Gastroesophageal sphincter (tissue), 4 donors: ENCODE measurements at regions not wholly inside any gene's neighbourhood (a gene's known extent, or its start where the extent isn't known, plus 50 kb on each side); places are given as distances from the start of the nearest gene placed in this dataset.

Experiments
- ATAC-seq: fragments of 150-250 bp; one replicate; pipeline ENCODE4 v1.9.1; 2016; ENCODE audit warnings: mild to moderate bottlenecking, moderate library complexity
- H3K27ac ChIP-seq, 4 donors: fragments of 200-600 bp; sonication (generic) in 3 of 4; 1 replicate in 3 of 4; 2 replicates in 1 of 4; pipeline ENCODE4 v1.5.1; 2016 to 2019
- H3K27me3 ChIP-seq: fragments of 200-600 bp; sonication (generic); one replicate; pipeline ENCODE4 v1.5.1; 2019
- H3K36me3 ChIP-seq, 2 donors: fragments of 200-600 bp; sonication (generic); one replicate each; pipeline ENCODE4 v1.5.1; 2019; ENCODE audit warnings: control low read depth in 1 of 2
- H3K4me1 ChIP-seq, 3 donors: fragments of 200-600 bp; sonication (generic); 1 replicate in 2 of 3; 2 replicates in 1 of 3; pipeline ENCODE4 v1.5.1; 2016 to 2019; ENCODE audit warnings: control low read depth in 2 of 3
- H3K4me3 ChIP-seq, 2 donors: fragments of 200-600 bp; sonication (generic); one replicate each; pipeline ENCODE4 v1.5.1; 2019; ENCODE audit warnings: mild to moderate bottlenecking in 1 of 2, moderate library complexity in 1 of 2
- H3K9me3 ChIP-seq, 3 donors: fragments of 200-600 bp; sonication (generic); one replicate each; pipeline ENCODE4 v1.5.1; 2017 to 2019; ENCODE audit warnings: control low read depth in 2 of 3
- EP300 ChIP-seq: sonication (generic); formaldehyde crosslinking; IDR thresholded peaks from one replicate; pipeline ENCODE4 v1.6.1; 2017; ENCODE audit warnings: antibody characterized with exemption, mild to moderate bottlenecking
- POLR2A ChIP-seq, 2 donors: fragments of 450-650 bp; IDR thresholded peaks; one replicate each; pipeline ENCODE4 v1.6.1; 2017; ENCODE audit warnings: antibody characterized with exemption in 2 of 2, mild to moderate bottlenecking in 2 of 2, moderate library complexity in 1 of 2
- POLR2AphosphoS5 ChIP-seq: sonication (generic); formaldehyde crosslinking; IDR thresholded peaks from one replicate; pipeline ENCODE4 v1.6.1; 2017; ENCODE audit warnings: antibody characterized with exemption
- WGBS, 2 donors: methylation state at CpG; one replicate each; pipeline ENCODE4 v1.1.5; 2018; ENCODE audit warnings: low coverage in 1 of 2; 5-methylcytosine and 5-hydroxymethylcytosine counted together
- TF ChIP-seq, protein P1 (sequence below), 4 experiments: fragments of 200-600 bp in 2 of 4; fragments of 450-650 bp in 2 of 4; sonication (generic) in 1 of 4; IDR thresholded peaks; one replicate each; pipeline ENCODE4 v1.5.1; 2017 to 2019; ENCODE audit warnings: antibody characterized with exemption in 4 of 4, mild to moderate bottlenecking in 2 of 4, moderate library complexity in 2 of 4

DNA sequence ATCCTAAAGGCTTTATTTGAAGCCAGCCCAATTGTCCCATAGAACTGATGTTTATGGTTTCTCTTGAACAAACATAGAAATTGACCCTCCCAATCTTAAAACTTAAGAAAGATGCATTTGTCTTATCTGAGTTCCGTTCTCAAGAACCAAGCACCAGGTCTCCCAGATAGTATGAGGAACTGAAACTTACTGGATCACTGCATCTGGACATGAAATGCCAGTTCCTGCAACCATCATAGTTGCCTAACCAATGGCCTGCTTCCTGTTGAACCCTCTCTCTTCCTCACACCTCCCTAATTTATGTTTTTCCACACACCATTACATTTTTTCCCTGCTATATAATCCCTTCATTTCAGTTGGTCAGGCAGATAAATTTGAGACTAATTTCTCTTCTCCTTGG, 478.9 kb downstream of the HTR1A start:
- H3K4me1 ChIP-seq = no peaks in the 10 kb centered on the region
- H3K4me3 ChIP-seq = no peak overlapping the region
- no peaks in the 10 kb centered on the region for H3K27me3 ChIP-seq
- no peak for ATAC-seq
- 77 to 100% methylated on average over 1 of the region's 1 CpG for WGBS, 2 donors
- no peak for TF ChIP-seq POLR2AphosphoS5
- TF ChIP-seq, protein P1, sequence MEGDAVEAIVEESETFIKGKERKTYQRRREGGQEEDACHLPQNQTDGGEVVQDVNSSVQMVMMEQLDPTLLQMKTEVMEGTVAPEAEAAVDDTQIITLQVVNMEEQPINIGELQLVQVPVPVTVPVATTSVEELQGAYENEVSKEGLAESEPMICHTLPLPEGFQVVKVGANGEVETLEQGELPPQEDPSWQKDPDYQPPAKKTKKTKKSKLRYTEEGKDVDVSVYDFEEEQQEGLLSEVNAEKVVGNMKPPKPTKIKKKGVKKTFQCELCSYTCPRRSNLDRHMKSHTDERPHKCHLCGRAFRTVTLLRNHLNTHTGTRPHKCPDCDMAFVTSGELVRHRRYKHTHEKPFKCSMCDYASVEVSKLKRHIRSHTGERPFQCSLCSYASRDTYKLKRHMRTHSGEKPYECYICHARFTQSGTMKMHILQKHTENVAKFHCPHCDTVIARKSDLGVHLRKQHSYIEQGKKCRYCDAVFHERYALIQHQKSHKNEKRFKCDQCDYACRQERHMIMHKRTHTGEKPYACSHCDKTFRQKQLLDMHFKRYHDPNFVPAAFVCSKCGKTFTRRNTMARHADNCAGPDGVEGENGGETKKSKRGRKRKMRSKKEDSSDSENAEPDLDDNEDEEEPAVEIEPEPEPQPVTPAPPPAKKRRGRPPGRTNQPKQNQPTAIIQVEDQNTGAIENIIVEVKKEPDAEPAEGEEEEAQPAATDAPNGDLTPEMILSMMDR (IDR thresholded peaks at IDR 0.05) = no peak
- TF ChIP-seq POLR2A (IDR thresholded peaks at IDR 0.05) = no peak
- no peak for TF ChIP-seq EP300
- H3K36me3 ChIP-seq = no peaks in the 10 kb centered on the region
- H3K27ac ChIP-seq = no peak overlapping the region
- peaks cover 0 to 4% (median 0%) of the 10 kb centered on the region in 3 donors for H3K9me3 ChIP-seq

DNA sequence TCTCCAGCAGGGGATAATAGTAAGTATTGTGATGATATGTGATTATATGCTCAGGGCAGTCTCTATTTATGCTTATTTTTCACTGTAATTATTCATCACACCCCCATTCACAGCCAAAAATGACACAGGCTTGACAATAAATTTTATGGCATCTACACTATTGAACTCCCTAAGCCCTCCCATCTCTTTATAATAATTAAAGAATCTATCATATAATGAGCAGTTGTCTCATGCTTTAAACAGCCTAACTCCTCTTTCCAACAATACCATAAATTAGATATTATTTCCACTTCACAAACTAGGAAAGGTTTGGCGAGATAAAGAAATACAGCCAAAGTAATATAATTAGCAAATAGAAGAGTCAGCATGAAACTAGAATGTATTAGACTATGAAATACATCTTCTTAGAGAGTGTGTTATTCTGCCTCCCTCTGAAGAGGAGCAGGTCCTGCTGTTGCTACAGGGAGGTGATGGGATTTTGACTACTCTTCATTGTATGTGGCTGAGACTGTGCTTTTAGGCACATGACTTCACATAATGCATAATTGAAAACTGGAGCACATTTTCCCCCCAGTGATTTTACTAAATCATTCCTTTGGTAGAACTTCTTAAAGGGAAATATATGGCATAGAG, 488.8 kb downstream of the HTR1A start:
- H3K9me3 ChIP-seq = peaks cover 0 to 1% (median 0%) of the 10 kb centered on the region in 3 donors
- H3K27ac ChIP-seq = no peak overlapping the region
- 50% methylated on average over 1 of the region's 1 CpG; no CpG with 5 or more reads in 1 of the 2 donors for WGBS, 2 donors
- H3K27me3 ChIP-seq = no peaks in the 10 kb centered on the region
- H3K4me3 ChIP-seq = no peak overlapping the region
- no peak for TF ChIP-seq EP300
- no peak for TF ChIP-seq POLR2AphosphoS5
- TF ChIP-seq POLR2A (IDR thresholded peaks at IDR 0.05) = no peak
- TF ChIP-seq, protein P1 (IDR thresholded peaks at IDR 0.05) = no peak
- no peak for ATAC-seq
- H3K36me3 ChIP-seq = no peaks in the 10 kb centered on the region
- H3K4me1 ChIP-seq = no peaks in the 10 kb centered on the region

DNA sequence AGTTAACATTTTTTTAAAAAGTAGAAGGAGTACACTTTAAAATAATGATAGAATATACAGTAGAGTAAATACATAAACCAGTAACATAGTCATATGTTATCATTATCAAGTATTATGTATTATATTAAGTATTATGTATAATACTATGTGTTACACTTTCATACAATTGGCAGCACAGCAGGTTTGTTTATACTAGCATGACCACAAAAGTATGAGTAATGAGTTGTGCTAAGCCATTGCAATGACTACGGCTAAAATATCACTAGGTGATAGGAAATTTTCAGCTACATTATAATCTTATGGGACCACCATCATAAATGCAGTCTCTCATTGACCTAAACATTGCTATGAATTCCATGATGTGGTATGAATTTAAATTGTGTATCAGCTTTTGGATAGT, 506.0 kb downstream of the HTR1A start:
- no peak overlapping the region for H3K4me3 ChIP-seq
- no peak overlapping the region for H3K27ac ChIP-seq
- H3K36me3 ChIP-seq = no peaks in the 10 kb centered on the region
- WGBS, 2 donors = 33 to 50% methylated on average over 1 of the region's 1 CpG
- H3K27me3 ChIP-seq = no peaks in the 10 kb centered on the region
- ATAC-seq = no peak
- H3K4me1 ChIP-seq = no peaks in the 10 kb centered on the region
- no peaks in the 10 kb centered on the region for H3K9me3 ChIP-seq
- TF ChIP-seq, protein P1 (IDR thresholded peaks at IDR 0.05) = no peak
- TF ChIP-seq EP300 (no peak), POLR2AphosphoS5 (no peak), POLR2A (IDR thresholded peaks at IDR 0.05) (no peak)

- Histone ChIP-seq H3K9me3 (no peaks in the 10 kb centered on the region), H3K36me3 (no peaks in the 10 kb centered on the region), H3K4me3 (no peak overlapping the region), H3K27ac (no peak overlapping the region), H3K4me1 (no peaks in the 10 kb centered on the region), H3K27me3 (no peaks in the 10 kb centered on the region)
- 39 to 90% methylated on average over 2 of the region's 2 CpGs for WGBS, 2 donors
- no peak for ATAC-seq
- TF ChIP-seq EP300 = no peak
- TF ChIP-seq POLR2AphosphoS5 = no peak
- TF ChIP-seq, protein P1 (IDR thresholded peaks at IDR 0.05) = no peak
- TF ChIP-seq POLR2A (IDR thresholded peaks at IDR 0.05) = no peak
These were observed 511.1 kb downstream of the HTR1A start for GRCh38 chr5:63451188-63451587.

GRCh38 chr5:63439537-63439936, 522.7 kb downstream of the HTR1A start:
- ATAC-seq = no peak
- TF ChIP-seq POLR2A (IDR thresholded peaks at IDR 0.05) (no peak), EP300 (no peak), POLR2AphosphoS5 (no peak)
- TF ChIP-seq, protein P1 (IDR thresholded peaks at IDR 0.05) = no peak
- no peaks in the 10 kb centered on the region for H3K9me3 ChIP-seq
- no peak overlapping the region for H3K27ac ChIP-seq
- H3K4me1 ChIP-seq = no peaks in the 10 kb centered on the region
- no peaks in the 10 kb centered on the region for H3K36me3 ChIP-seq
- WGBS, 2 donors = 62 to 81% methylated on average over 3 of the region's 3 CpGs
- H3K4me3 ChIP-seq = no peak overlapping the region
- no peaks in the 10 kb centered on the region for H3K27me3 ChIP-seq
